DND-41 (cell line): ENCODE measurements at regions not wholly inside any gene's neighbourhood (a gene's known extent, or its start where the extent isn't known, plus 50 kb on each side); places are given as distances from the start of the nearest gene placed in this dataset.

Experiments used
- EZH2 ChIP-seq: IDR thresholded peaks from 3 replicates; pipeline ENCODE4 v1.6.1; 2012; ENCODE audit warnings: borderline replicate concordance, low read depth, mild to moderate bottlenecking, moderate library complexity, low read length, inconsistent platforms; ENCODE audit not compliant: severe bottlenecking
- TF ChIP-seq, protein P1 (sequence below): IDR thresholded peaks from 2 replicates; pipeline ENCODE4 v1.5.1; 2012; ENCODE audit warnings: borderline replicate concordance, low read length, moderate library complexity, mild to moderate bottlenecking; ENCODE audit not compliant: poor library complexity, severe bottlenecking; ENCODE audit errors: extremely low read depth

DNA sequence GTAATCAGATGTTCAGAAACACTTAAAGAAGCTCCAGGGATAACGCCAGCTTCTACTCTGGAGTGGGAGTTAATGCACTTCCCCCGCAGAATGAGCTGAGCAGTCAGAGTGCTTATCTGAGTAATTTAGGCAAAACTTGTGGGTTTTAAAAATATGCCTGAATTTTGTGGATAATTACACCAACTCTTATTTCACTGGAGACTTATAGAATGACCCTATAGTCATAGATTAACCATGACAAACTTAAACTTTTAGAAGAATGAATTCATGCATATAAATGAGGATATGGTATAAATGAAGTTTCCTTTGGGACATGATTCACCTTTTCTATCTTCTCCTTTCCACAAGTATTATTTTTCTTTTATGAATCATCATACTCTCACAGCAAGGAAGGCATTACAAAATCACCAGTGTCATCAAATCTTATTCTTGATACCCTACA is 241.1 kb upstream of the FBXO33 start:
- TF ChIP-seq, protein P1, sequence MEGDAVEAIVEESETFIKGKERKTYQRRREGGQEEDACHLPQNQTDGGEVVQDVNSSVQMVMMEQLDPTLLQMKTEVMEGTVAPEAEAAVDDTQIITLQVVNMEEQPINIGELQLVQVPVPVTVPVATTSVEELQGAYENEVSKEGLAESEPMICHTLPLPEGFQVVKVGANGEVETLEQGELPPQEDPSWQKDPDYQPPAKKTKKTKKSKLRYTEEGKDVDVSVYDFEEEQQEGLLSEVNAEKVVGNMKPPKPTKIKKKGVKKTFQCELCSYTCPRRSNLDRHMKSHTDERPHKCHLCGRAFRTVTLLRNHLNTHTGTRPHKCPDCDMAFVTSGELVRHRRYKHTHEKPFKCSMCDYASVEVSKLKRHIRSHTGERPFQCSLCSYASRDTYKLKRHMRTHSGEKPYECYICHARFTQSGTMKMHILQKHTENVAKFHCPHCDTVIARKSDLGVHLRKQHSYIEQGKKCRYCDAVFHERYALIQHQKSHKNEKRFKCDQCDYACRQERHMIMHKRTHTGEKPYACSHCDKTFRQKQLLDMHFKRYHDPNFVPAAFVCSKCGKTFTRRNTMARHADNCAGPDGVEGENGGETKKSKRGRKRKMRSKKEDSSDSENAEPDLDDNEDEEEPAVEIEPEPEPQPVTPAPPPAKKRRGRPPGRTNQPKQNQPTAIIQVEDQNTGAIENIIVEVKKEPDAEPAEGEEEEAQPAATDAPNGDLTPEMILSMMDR = no peak
- TF ChIP-seq EZH2 = no peak
